Esophagus (tissue), 2 donors: ENCODE measurements at regions not wholly inside any gene's neighbourhood (a gene's known extent, or its start where the extent isn't known, plus 50 kb on each side); places are given as distances from the start of the nearest gene placed in this dataset.

Experiments used
- H3K27ac ChIP-seq, 2 donors: one replicate each; pipeline ENCODE4 v1.5.1; 2013; ENCODE audit warnings: low read depth in 2 of 2, mild to moderate bottlenecking in 2 of 2, inconsistent platforms in 1 of 2, low read length in 1 of 2, moderate library complexity in 1 of 2
- H3K27me3 ChIP-seq, 2 donors: one replicate each; pipeline ENCODE4 v1.6.1; 2013; ENCODE audit warnings: low read length in 2 of 2, control low read depth in 1 of 2, mild to moderate bottlenecking in 1 of 2; ENCODE audit not compliant: insufficient read depth in 2 of 2, control insufficient read depth in 1 of 2
- H3K36me3 ChIP-seq, 2 donors: one replicate each; pipeline ENCODE4 v1.6.1; 2013; ENCODE audit warnings: low read length in 1 of 2; ENCODE audit not compliant: control insufficient read depth in 2 of 2, insufficient read depth in 2 of 2
- H3K4me1 ChIP-seq, 2 donors: one replicate each; pipeline ENCODE4 v1.6.1; 2013; ENCODE audit warnings: low read length in 1 of 2; ENCODE audit not compliant: control insufficient read depth in 2 of 2, insufficient read depth in 2 of 2
- H3K4me3 ChIP-seq, 2 donors: one replicate each; pipeline ENCODE4 v1.5.1; 2013; ENCODE audit warnings: low read length in 2 of 2, mild to moderate bottlenecking in 2 of 2, low read depth in 1 of 2, moderate library complexity in 1 of 2
- H3K9me3 ChIP-seq, 2 donors: one replicate each; pipeline ENCODE4 v1.6.1; 2013; ENCODE audit warnings: mild to moderate bottlenecking in 2 of 2, low read depth in 1 of 2, low read length in 1 of 2, moderate library complexity in 1 of 2; ENCODE audit not compliant: control insufficient read depth in 2 of 2, insufficient read depth in 1 of 2
- WGBS, 2 donors: extraction: QIAGEN DNeasy Blood & Tissue Kit; methylation state at CpG; one replicate each; pipeline ENCODE4 v1.1.7; 2013; 5-methylcytosine and 5-hydroxymethylcytosine counted together
- donor health status: healthy with polysubstance abuse.
- donor health status: Bipolar disorder and iron deficiency.

DNA sequence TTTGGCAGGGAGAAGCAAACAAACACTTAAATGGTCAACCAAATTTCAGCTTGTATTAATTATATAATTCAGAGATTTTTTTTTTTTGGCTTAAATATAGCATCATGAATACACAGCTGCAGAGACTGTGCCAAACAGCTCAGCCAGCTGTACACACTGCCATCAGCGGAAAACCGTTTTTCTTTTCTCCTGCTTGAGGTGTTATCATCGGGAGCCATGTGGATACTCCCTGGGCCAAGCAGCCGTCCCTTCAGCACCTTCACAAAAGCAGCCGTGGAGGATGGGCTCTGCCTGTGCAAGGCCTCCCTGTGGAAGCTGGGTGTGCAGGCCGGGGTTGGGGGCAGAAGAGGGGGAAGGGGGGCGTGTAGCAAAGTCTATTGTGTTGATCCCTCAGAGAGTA lies 85.0 kb downstream of the NUF2 start:
- H3K27me3 ChIP-seq: no peaks in the 10 kb centered on the region
- 49 to 53% methylated on average over 7 of the region's 7 CpGs for WGBS, 2 donors
- peaks cover 0 to 3% of the 10 kb centered on the region in 2 donors for H3K9me3 ChIP-seq
- H3K27ac ChIP-seq: no peak overlapping the region
- no peak overlapping the region for H3K4me3 ChIP-seq
- H3K4me1 ChIP-seq: no peaks in the 10 kb centered on the region
- H3K36me3 ChIP-seq: no peaks in the 10 kb centered on the region

DNA sequence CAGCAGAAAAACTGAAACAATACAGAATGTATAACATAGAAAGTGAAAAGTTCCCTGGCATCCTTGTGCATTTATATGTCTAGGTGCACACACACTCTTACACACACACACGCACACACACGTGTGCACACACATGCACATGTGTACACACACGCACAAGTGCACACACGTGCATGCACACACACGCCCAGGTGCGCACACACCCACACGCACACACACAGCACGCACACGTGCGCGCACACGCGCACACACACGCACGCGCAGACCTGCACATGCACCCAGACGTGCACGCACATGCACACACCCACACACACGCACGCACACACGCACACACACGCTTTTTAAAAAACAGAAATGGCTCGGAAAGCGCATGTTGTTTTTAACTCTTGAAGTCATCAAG lies 86.5 kb downstream of the NUF2 start:
- Histone ChIP-seq H3K27me3 (no peaks in the 10 kb centered on the region), H3K27ac (no peak overlapping the region), H3K4me1 (no peaks in the 10 kb centered on the region), H3K9me3 (peaks cover 0 to 3% of the 10 kb centered on the region in 2 donors), H3K4me3 (no peak overlapping the region), H3K36me3 (no peaks in the 10 kb centered on the region)
- 93 to 94% methylated on average over 24 of the region's 24 CpGs for WGBS, 2 donors

DNA sequence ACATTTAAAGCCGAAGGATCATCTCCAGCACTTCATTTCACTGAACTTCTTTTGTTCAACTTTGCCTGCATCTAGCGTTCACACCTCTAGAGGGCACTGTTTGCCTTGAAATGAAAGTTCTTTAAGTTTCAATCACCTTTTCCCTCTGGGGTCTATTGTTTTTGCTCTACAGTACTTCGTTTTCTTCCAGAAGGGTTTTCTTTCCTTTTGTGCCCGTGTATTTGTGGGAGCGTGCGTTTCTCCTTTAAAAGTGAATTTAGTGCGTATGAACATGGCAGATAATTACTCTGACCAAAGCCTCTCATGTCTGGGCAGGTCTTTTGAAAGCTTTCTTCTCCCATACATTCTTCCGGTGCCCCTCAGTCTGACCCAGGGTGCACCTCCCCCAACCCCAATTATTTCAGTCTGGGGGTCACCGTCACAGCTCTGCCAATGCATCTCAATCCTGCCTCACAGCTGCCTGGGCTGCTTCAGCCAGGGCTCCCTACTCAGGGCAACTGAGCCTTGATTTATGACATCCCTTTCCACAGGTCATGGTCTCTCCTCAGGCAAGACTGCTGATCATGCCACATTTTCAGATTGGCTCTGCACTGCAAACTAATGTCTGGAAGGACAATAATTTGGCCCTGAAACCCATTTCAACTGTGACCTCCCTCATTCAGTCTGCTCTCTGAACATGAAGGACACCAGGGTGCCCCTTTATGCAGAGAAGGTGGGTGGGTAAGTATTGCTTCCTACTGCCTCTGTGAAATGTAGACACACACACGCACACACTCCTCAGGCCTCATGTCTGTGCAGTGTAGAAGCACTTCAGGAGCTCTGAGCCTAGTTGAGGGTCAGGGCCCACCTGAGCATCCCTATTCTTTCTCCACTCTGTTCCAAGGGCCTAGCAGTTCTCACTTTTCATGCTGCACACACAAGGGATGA lies 88.6 kb downstream of the NUF2 start:
- WGBS, 2 donors: 22 to 32% methylated on average over 10 of the region's 10 CpGs
- Histone ChIP-seq H3K27ac (no peak overlapping the region), H3K4me3 (no peak overlapping the region), H3K4me1 (no peaks in the 10 kb centered on the region), H3K27me3 (no peaks in the 10 kb centered on the region), H3K9me3 (peaks cover 0 to 3% of the 10 kb centered on the region in 2 donors), H3K36me3 (no peaks in the 10 kb centered on the region)

DNA sequence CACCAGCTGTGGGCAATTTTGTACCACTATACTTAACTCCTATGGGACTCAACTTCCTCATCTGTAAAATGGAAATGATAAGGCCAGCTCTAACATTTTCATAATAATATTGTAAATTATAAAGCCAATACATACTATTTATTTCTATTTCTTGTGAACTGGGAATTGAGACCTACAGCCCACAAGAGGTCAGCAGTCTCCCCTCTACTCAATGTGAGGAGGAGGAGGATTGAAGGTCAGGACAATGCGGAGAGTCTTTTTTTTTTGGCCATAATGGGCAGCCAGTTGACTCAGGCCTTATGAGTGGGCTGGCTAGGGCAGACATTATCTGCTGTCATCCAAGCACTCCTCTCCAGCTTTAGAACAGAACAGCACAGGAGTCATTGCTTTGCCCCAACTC lies 90.5 kb downstream of the NUF2 start:
- peaks cover 0 to 3% of the 10 kb centered on the region in 2 donors for H3K9me3 ChIP-seq
- H3K27me3 ChIP-seq: no peaks in the 10 kb centered on the region
- H3K27ac ChIP-seq: no peak overlapping the region
- no peak overlapping the region for H3K4me3 ChIP-seq
- H3K4me1 ChIP-seq: no peaks in the 10 kb centered on the region
- no peaks in the 10 kb centered on the region for H3K36me3 ChIP-seq
- WGBS, 2 donors: 97 to 100% methylated on average over 1 of the region's 1 CpG

DNA sequence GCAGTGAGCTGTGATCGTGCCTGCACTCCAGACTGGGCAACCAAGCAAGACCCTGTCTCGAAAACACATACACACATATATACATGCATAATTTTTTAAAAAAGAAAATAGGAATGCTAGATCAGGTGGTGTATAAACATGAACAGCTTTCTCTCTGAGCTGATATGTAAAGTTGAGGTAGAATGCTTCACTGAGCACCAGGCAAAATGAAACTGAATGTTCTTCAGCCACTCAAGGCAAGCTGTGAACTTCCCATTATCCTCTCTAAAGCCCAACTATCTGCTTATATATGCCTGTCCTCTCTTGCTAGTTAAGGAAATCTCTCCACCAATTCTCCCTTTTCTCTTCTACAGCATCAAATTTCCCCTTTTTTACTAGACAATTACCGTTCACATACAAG lies 93.0 kb downstream of the NUF2 start:
- Histone ChIP-seq H3K9me3 (no peaks in the 10 kb centered on the region), H3K27ac (no peak overlapping the region), H3K4me1 (no peaks in the 10 kb centered on the region), H3K4me3 (no peak overlapping the region), H3K27me3 (no peaks in the 10 kb centered on the region), H3K36me3 (no peaks in the 10 kb centered on the region)
- WGBS, 2 donors: 84% methylated on average over 3 of the region's 3 CpGs

DNA sequence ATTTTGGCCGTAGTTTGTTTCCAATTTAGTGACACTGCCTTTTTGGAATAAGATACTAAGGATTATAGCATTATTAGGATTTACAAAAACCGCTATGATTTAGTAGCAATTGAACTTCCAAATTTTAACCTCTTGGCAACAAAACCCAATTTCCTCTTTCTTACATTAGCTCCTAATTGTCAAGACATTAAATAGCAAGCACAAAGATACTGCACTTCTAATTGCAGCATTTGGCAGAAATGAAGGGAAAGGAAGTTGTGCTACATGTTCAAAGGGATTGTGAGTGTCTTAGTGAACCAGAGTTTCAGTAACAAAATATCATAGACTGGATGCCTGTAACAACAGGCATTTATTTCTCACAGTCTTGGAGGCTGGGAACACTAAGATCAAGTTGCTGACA lies 99.9 kb downstream of the NUF2 start:
- H3K4me1 ChIP-seq: no peaks in the 10 kb centered on the region
- 44 to 48% methylated on average over 2 of the region's 2 CpGs for WGBS, 2 donors
- no peaks in the 10 kb centered on the region for H3K9me3 ChIP-seq
- H3K27me3 ChIP-seq: no peaks in the 10 kb centered on the region
- H3K4me3 ChIP-seq: no peak overlapping the region
- no peak overlapping the region for H3K27ac ChIP-seq
- H3K36me3 ChIP-seq: no peaks in the 10 kb centered on the region

DNA sequence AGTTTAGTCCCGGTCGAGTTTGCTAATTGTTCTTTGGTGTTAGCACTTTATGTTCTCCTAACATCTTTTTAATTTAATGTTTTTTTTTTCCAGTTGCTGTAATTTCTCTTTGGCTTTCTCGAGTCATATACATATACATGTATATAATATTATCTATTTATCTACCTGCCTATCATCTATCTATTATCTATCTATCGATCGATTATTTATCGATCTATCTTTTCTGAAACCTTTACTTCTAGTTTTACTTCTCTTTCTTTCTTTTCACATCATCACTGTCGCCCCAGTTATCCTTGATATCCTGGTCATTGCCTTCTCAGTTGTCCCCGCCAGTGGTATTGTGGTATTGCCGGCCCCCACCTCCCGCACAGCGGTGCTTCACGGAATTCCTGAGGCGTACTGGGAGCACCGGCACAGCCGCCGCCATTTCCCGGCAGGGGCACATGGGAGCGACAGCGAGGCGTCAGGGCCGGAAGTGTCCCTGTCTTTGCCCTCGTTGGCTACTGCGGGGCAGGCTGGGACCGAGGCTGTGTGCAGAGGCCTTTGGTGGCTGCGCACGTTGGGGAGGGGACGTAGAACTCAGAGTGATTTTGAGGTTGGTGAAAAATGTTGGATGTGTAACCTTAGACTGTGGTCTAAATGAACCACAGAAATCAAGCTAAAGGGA lies 101.1 kb downstream of the NUF2 start:
- Histone ChIP-seq H3K4me1 (no peaks in the 10 kb centered on the region), H3K4me3 (no peak overlapping the region), H3K27me3 (no peaks in the 10 kb centered on the region), H3K36me3 (no peaks in the 10 kb centered on the region), H3K9me3 (no peaks in the 10 kb centered on the region), H3K27ac (no peak overlapping the region)
- 91 to 93% methylated on average over 27 of the region's 27 CpGs for WGBS, 2 donors

DNA sequence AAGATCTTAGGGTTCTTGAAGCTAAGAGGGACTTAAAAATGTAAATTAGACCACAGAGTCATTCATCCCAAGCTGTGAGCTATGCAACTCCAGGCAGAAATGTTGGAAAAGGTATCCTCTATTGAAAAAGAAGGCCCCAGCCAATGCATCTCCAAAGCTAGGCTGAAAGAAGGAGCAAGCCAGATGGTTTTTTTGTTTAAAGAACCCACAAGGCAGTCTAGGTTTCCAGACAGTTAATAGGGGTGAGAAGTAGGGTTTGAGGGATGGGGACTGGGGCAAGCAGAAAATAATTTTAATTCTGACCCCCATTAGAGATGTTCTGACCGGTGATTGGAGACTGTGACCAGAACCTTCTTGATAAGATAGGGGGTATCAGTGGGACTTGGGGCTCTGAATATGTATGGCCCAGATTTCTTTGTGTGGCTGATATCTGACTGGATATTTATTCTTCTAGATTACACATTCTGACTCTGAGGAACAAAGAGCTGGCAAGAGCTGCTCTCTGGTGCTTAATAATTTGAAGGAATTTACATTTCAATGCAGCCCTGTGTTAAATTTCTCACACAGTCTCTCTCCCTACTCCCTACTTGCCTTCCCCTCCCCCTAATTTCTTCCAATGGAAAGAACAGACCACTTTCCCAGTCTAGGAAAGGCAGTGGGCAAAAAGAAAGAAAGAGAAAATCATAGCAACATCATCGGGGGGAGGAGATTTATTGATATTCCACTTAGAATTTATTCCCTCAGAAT lies 104.9 kb downstream of the NUF2 start:
- no peak overlapping the region for H3K4me3 ChIP-seq
- no peaks in the 10 kb centered on the region for H3K27me3 ChIP-seq
- no peak overlapping the region for H3K27ac ChIP-seq
- H3K36me3 ChIP-seq: no peaks in the 10 kb centered on the region
- no peaks in the 10 kb centered on the region for H3K9me3 ChIP-seq
- 62 to 75% methylated on average over 2 of the region's 2 CpGs for WGBS, 2 donors
- no peaks in the 10 kb centered on the region for H3K4me1 ChIP-seq

DNA sequence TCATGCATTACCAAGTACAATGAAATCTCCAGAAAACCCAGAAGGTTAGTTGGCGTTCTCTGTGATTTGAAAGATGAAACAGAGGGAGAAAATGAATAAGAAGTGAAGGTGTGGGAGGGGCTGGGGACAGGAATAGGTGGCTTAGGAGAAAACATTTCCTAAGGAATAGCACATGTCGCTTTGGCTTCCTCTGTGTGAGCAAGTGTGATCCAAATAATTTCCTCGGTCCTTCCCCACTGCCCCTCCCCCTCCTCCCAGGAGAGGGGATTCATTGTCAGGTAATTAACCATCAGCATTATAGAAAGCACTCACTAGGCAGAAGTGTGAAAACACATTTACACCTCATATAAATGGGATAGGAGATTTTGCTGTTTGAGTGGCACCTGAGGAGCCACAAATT lies 105.5 kb downstream of the NUF2 start:
- H3K27me3 ChIP-seq: no peaks in the 10 kb centered on the region
- H3K4me3 ChIP-seq: no peak overlapping the region
- no peak overlapping the region for H3K27ac ChIP-seq
- H3K4me1 ChIP-seq: no peaks in the 10 kb centered on the region
- no peaks in the 10 kb centered on the region for H3K36me3 ChIP-seq
- no peaks in the 10 kb centered on the region for H3K9me3 ChIP-seq
- 44 to 48% methylated on average over 3 of the region's 3 CpGs for WGBS, 2 donors
